ENCODE measurements at regions not wholly inside any gene's neighbourhood (a gene's known extent, or its start where the extent isn't known, plus 50 kb on each side); places are given as distances from the start of the nearest gene placed in this dataset.

DNA sequence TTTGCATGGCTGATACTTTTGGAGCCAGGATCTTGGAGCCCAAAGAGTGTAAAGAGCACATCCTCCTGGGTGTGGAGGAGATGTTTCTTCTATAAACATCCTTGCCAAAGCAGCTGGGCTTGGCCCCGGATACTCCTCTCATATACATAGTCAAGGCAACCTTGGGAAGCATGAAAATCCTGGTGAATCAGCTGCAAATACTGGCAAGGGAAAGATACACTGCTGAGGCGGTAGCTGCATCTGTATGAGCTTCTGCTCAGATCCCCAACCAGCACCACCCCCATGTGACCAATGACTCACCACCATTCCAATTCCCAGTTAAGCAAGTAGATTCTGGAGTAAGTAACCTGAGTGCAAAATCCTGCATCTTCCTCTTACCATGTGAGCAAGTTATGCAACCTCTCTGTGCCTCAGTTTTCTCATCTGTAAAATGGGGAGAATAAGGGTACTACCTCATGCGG is 567.4 kb downstream of the MED13L start:
- no peaks in the 10 kb centered on the region for H3K4me1 Mint-ChIP-seq (ENCODE audit: low read depth, unreplicated experiment)
- CTCF ChIA-PET, result no interaction called here
- peaks cover 26% of the 10 kb centered on the region for H3K9me3 Mint-ChIP-seq (ENCODE audit: low read depth, unreplicated experiment)
- TF ChIP-seq, protein P1, sequence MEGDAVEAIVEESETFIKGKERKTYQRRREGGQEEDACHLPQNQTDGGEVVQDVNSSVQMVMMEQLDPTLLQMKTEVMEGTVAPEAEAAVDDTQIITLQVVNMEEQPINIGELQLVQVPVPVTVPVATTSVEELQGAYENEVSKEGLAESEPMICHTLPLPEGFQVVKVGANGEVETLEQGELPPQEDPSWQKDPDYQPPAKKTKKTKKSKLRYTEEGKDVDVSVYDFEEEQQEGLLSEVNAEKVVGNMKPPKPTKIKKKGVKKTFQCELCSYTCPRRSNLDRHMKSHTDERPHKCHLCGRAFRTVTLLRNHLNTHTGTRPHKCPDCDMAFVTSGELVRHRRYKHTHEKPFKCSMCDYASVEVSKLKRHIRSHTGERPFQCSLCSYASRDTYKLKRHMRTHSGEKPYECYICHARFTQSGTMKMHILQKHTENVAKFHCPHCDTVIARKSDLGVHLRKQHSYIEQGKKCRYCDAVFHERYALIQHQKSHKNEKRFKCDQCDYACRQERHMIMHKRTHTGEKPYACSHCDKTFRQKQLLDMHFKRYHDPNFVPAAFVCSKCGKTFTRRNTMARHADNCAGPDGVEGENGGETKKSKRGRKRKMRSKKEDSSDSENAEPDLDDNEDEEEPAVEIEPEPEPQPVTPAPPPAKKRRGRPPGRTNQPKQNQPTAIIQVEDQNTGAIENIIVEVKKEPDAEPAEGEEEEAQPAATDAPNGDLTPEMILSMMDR (IDR thresholded peaks at IDR 0.05; ENCODE audit: unreplicated experiment), result no peak
- H3K36me3 Mint-ChIP-seq (ENCODE audit: insufficient read depth, unreplicated experiment), result no peaks in the 10 kb centered on the region
- BruUV-seq (replicated peaks), result no TSS peak
- no peak overlapping the region for H3K4me3 Mint-ChIP-seq (ENCODE audit: low read depth, unreplicated experiment)
- H3K27me3 Mint-ChIP-seq (ENCODE audit: unreplicated experiment), result no peaks in the 10 kb centered on the region
- intact Hi-C loops (cut with micrococcal nuclease; ENCODE audit: unreplicated experiment), result no loop called here
- no peak overlapping the region for H3K27ac Mint-ChIP-seq (ENCODE audit: unreplicated experiment)
- no peak for DNase-seq

DNA sequence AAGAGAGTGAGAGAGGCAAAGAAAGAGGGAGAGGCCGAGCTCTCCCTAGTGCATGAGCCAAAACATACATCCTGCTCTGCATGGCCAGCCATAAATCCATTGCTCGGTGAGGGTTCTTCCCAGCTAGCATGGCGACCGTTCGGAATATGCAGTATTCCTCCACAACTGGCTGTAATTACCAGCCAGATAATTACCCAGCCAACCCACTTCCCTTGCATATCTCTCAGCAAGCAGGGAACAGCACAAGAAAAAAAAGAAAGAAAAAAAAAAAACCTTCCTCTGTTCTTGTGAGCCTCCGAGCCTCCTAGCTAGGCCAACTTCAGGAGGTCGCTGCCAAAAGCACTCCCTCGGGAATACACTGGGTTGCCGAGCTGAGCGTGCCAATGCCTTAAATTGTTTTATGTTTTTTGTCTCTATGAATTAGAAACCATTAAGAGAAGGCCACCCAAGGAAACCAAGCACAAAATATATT is 567.9 kb downstream of the MED13L start:
- H3K4me1 Mint-ChIP-seq (ENCODE audit: low read depth, unreplicated experiment), result no peaks in the 10 kb centered on the region
- H3K36me3 Mint-ChIP-seq (ENCODE audit: insufficient read depth, unreplicated experiment), result no peaks in the 10 kb centered on the region
- no peaks in the 10 kb centered on the region for H3K27me3 Mint-ChIP-seq (ENCODE audit: unreplicated experiment)
- TF ChIP-seq, protein P1 (IDR thresholded peaks at IDR 0.05; ENCODE audit: unreplicated experiment), result no peak
- BruUV-seq (replicated peaks), result no TSS peak
- no peak overlapping the region for H3K4me3 Mint-ChIP-seq (ENCODE audit: low read depth, unreplicated experiment)
- H3K27ac Mint-ChIP-seq (ENCODE audit: unreplicated experiment), result no peak overlapping the region
- CTCF ChIA-PET, result no interaction called here
- intact Hi-C loops (cut with micrococcal nuclease; ENCODE audit: unreplicated experiment), result no loop called here
- DNase-seq, result no peak
- peaks cover 28% of the 10 kb centered on the region for H3K9me3 Mint-ChIP-seq (ENCODE audit: low read depth, unreplicated experiment)

DNA sequence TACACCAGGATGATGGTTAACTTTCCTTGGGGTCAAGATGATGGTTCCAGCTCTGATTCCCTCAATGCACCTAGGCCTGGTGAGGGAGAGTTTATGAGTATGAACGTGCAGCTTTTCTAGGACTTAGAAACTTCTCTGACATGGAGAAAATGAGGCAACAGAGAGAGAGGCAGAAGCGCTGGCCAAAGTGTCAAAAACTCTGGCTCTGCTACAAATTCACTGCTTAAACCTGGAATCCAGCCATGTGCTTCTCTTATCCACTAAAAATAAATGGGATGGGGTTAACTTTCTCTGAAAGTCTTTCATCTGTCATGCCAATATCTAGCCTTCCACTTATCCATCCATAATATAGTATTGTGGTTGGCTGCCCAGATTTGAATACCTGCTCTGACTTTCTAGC is 568.7 kb downstream of the MED13L start:
- H3K27me3 Mint-ChIP-seq (ENCODE audit: unreplicated experiment), result no peaks in the 10 kb centered on the region
- CTCF ChIA-PET, result no interaction called here
- H3K9me3 Mint-ChIP-seq (ENCODE audit: low read depth, unreplicated experiment), result peaks cover 26% of the 10 kb centered on the region
- intact Hi-C loops (cut with micrococcal nuclease; ENCODE audit: unreplicated experiment), result no loop called here
- TF ChIP-seq, protein P1 (IDR thresholded peaks at IDR 0.05; ENCODE audit: unreplicated experiment), result no peak
- no peak overlapping the region for H3K27ac Mint-ChIP-seq (ENCODE audit: unreplicated experiment)
- H3K4me1 Mint-ChIP-seq (ENCODE audit: low read depth, unreplicated experiment), result no peaks in the 10 kb centered on the region
- BruUV-seq (replicated peaks), result no TSS peak
- no peak for DNase-seq
- no peak overlapping the region for H3K4me3 Mint-ChIP-seq (ENCODE audit: low read depth, unreplicated experiment)
- H3K36me3 Mint-ChIP-seq (ENCODE audit: insufficient read depth, unreplicated experiment), result no peaks in the 10 kb centered on the region

DNA sequence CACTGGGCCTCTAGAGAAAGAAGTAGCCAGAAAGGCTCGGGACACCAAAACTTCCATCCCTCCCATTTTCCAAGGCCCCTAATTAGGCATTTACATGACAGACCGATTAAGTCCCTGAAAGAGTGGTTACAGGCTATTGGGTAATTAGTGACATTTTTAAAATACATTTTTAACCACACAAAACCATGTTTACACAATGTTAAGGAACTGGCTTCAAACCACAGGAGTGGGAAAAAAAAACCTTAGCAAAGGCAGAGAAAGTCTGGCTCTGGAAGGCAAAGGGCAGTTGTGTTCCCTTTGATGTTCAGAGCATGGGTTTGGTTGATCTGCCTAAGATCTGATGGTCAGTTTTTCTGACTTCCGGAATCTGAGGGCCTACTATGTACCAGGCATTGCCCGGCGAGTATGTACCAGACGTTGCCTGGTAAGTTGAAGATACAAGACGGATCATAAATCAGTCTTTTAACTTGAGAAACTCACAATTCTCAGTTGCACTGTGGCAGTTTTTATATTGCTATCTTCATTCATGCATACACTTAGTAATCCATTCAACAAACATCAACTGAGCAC is 576.5 kb downstream of the MED13L start:
- Mint-ChIP-seq H3K36me3 (ENCODE audit: insufficient read depth, unreplicated experiment) (no peaks in the 10 kb centered on the region), H3K4me1 (ENCODE audit: low read depth, unreplicated experiment) (no peaks in the 10 kb centered on the region), H3K4me3 (ENCODE audit: low read depth, unreplicated experiment) (no peak overlapping the region), H3K27ac (ENCODE audit: unreplicated experiment) (no peak overlapping the region), H3K9me3 (ENCODE audit: low read depth, unreplicated experiment) (peaks cover 20% of the 10 kb centered on the region), H3K27me3 (ENCODE audit: unreplicated experiment) (no peaks in the 10 kb centered on the region)
- BruUV-seq (replicated peaks), result no TSS peak
- CTCF ChIA-PET, result no interaction called here
- TF ChIP-seq, protein P1 (IDR thresholded peaks at IDR 0.05; ENCODE audit: unreplicated experiment), result no peak
- intact Hi-C loops (cut with micrococcal nuclease; ENCODE audit: unreplicated experiment), result no loop called here
- no peak for DNase-seq

All from Calu3 (cell line).